Nephron progenitor cell (in vitro differentiated cells): ENCODE measurements at regions not wholly inside any gene's neighbourhood (a gene's known extent, or its start where the extent isn't known, plus 50 kb on each side); places are given as distances from the start of the nearest gene placed in this dataset.

Source experiments
- DNase-seq: peaks from one replicate; pipeline ENCODE4 v3.0.0; 2021
- H3K27ac Mint-ChIP-seq: 2 replicates; pipeline ENCODE4 v1.8.0; 2021; ENCODE audit warnings: mild to moderate bottlenecking, moderate library complexity, mixed read lengths
- H3K27me3 Mint-ChIP-seq: 2 replicates; pipeline ENCODE4 v1.8.0; 2021; ENCODE audit warnings: mild to moderate bottlenecking, low read depth, mixed read lengths; ENCODE audit not compliant: poor library complexity
- H3K36me3 Mint-ChIP-seq: 2 replicates; pipeline ENCODE4 v1.8.0; 2021; ENCODE audit warnings: low read depth, mixed read lengths
- H3K4me1 Mint-ChIP-seq: 2 replicates; pipeline ENCODE4 v1.8.0; 2021; ENCODE audit warnings: mixed read lengths
- H3K4me3 Mint-ChIP-seq: 2 replicates; pipeline ENCODE4 v1.8.0; 2021; ENCODE audit warnings: mild to moderate bottlenecking, moderate library complexity, mixed read lengths
- H3K9me3 Mint-ChIP-seq: 2 replicates; pipeline ENCODE4 v1.8.0; 2021; ENCODE audit warnings: mild to moderate bottlenecking, moderate library complexity, mixed read lengths
- TF ChIP-seq, protein P1 (sequence below): fragments of 200-600 bp; sonication (generic); IDR thresholded peaks from 2 replicates; pipeline ENCODE4 v1.5.0; 2021; ENCODE audit warnings: antibody characterized with exemption

DNA sequence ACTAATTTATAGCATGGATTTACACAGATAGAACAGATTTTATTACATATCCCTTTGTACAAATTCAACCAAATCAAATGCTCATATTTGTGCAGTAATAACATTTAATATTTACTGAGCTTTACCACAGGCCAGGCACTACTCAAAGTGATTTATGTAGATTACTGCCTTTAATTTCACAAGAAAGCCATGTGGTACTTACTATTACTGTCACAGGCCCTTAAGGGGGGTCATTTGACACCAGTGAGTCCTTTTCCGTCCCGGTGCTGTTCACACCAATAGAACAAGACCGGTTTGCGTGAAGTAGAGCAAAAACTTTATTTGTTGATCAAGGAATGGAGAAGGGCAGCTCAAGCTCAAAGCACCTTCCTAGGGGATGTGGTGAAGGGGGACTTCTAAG is 308.5 kb upstream of the KCNN2 start:
- Mint-ChIP-seq H3K36me3 (no peaks in the 10 kb centered on the region), H3K4me1 (peaks cover 33% of the 10 kb centered on the region), H3K27me3 (peaks cover 27% of the 10 kb centered on the region), H3K4me3 (no peak overlapping the region), H3K9me3 (no peaks in the 10 kb centered on the region), H3K27ac (no peak overlapping the region)
- peak; percentile 6 for DNase-seq
- TF ChIP-seq, protein P1, sequence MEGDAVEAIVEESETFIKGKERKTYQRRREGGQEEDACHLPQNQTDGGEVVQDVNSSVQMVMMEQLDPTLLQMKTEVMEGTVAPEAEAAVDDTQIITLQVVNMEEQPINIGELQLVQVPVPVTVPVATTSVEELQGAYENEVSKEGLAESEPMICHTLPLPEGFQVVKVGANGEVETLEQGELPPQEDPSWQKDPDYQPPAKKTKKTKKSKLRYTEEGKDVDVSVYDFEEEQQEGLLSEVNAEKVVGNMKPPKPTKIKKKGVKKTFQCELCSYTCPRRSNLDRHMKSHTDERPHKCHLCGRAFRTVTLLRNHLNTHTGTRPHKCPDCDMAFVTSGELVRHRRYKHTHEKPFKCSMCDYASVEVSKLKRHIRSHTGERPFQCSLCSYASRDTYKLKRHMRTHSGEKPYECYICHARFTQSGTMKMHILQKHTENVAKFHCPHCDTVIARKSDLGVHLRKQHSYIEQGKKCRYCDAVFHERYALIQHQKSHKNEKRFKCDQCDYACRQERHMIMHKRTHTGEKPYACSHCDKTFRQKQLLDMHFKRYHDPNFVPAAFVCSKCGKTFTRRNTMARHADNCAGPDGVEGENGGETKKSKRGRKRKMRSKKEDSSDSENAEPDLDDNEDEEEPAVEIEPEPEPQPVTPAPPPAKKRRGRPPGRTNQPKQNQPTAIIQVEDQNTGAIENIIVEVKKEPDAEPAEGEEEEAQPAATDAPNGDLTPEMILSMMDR: no peak

DNA sequence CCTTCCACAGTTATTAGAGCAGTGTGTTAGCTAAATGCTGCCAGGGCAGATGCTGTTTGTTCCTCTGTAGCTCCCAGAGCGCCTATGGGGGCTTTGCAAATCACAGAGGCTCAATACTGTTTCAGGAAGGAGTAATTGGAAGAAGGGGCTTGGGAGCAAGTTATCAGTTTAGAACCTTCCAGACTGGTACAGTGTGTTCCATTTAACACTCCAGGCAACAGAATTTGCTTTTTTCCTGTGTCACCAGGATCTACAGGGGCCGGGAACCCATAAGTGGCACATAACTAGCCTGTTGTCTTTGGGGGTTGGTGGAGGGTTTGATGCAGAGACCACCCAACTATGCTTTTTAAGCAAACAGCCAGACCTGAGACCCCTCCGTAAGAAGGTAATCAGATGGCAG is 307.3 kb upstream of the KCNN2 start:
- Mint-ChIP-seq H3K36me3 (no peaks in the 10 kb centered on the region), H3K9me3 (no peaks in the 10 kb centered on the region), H3K4me3 (peak overlapping the region; percentile 82), H3K27ac (no peak overlapping the region), H3K27me3 (peaks cover 35% of the 10 kb centered on the region), H3K4me1 (peaks cover 33% of the 10 kb centered on the region)
- TF ChIP-seq, protein P1: no peak
- DNase-seq: no peak

DNA sequence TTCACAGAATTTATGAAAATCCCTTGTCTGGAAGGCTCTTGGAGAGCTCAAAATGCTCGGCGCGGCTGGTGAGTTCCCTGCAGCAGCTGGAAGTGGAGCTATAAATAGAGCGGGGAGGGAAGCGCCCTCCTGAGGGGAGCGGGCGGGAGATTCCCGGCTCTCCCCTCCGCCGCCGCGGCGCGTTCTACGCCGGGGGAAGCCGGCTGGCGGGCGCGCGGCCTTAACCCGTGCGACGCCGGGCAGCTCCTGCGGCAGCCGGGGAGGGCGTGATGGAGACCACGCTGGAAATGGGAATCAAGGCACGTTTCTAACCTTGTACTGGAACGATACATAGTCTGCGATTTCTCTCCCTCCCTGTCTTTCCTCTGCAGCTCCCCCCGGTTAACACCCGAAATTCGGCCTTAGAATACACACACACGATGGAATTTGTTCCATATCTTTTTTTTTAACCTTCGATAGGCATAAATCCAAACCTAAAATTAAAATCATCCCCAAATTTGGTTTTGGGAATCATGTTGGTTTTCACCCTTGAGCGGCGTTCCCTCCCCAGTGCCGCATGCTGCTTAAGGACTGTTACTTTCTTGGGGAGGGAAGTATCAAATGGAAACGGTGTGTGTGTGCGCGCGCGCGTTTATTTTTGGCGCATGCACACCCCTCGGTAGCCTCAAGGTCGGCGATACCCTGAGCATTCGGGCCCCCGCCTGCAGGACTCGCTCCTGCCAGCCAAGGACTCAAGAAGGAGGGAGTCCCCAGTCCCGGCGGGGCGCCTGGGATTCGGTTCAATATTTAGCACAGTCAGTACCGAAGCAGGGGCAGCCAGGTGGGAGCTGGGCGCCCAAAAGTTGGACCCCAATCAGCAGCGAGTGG is 306.3 kb upstream of the KCNN2 start:
- no peaks in the 10 kb centered on the region for H3K36me3 Mint-ChIP-seq
- peak; percentile 76 for DNase-seq
- H3K27me3 Mint-ChIP-seq: peaks cover 35% of the 10 kb centered on the region
- no peaks in the 10 kb centered on the region for H3K9me3 Mint-ChIP-seq
- no peak overlapping the region for H3K27ac Mint-ChIP-seq
- peak overlapping the region; percentile 82 for H3K4me3 Mint-ChIP-seq
- TF ChIP-seq, protein P1: no peak
- H3K4me1 Mint-ChIP-seq: peaks cover 33% of the 10 kb centered on the region

DNA sequence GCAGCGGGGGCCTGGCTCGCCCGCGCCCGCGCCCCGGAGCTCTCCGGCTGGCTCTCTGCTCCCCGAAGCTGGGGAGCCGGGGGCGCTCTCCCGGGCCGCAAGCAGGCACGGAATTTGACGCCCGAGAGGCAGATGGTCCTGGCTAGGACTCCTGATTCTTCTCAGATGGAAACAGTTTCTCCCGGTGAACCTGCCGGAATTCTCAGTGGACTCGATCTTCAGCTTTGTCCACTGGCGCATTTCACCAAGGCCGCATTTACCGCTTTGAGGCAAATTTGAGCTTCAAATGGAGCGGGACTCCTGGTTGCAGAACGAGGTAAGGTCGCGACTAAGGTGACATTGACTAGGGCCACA is 305.7 kb upstream of the KCNN2 start:
- Mint-ChIP-seq H3K4me3 (peak overlapping the region; percentile 82), H3K36me3 (no peaks in the 10 kb centered on the region), H3K27ac (no peak overlapping the region), H3K27me3 (peaks cover 35% of the 10 kb centered on the region), H3K4me1 (peaks cover 33% of the 10 kb centered on the region), H3K9me3 (no peaks in the 10 kb centered on the region)
- DNase-seq: no peak
- TF ChIP-seq, protein P1: no peak

DNA sequence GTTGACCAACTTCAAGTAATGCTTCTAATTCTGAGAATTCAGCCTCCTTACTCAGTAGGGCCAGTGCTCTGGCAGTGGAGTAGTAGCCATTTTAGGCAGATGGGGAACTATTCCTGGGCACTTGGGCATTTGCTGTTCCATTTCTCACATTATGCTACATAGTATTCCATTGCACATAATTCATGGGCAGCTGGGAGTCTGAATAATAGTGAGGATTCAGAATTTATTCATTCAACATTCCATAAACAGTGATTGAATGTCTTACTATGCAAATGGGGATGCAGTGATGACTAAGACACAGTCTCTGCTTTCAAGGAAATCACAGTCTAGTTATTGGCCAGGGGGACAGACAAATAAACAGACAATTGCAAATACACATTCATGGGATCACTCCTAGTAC is 301.0 kb upstream of the KCNN2 start:
- TF ChIP-seq, protein P1: no peak
- no peak for DNase-seq
- Mint-ChIP-seq H3K36me3 (no peaks in the 10 kb centered on the region), H3K4me1 (peaks cover 20% of the 10 kb centered on the region), H3K27ac (no peak overlapping the region), H3K9me3 (no peaks in the 10 kb centered on the region), H3K27me3 (peaks cover 31% of the 10 kb centered on the region), H3K4me3 (no peak overlapping the region)
